Stimulated activated CD4-positive, alpha-beta T cell treated with anti-CD3 and anti-CD28 coated beads, Interleukin-2, amount 100 ng/mL, for 48 hours (primary cell): ENCODE measurements at regions not wholly inside any gene's neighbourhood (a gene's known extent, or its start where the extent isn't known, plus 50 kb on each side); places are given as distances from the start of the nearest gene placed in this dataset.

Experiments used
- DNase-seq, 2 donors: peaks; one replicate each; pipeline ENCODE4 v3.0.0-alpha.2; 2020

DNA sequence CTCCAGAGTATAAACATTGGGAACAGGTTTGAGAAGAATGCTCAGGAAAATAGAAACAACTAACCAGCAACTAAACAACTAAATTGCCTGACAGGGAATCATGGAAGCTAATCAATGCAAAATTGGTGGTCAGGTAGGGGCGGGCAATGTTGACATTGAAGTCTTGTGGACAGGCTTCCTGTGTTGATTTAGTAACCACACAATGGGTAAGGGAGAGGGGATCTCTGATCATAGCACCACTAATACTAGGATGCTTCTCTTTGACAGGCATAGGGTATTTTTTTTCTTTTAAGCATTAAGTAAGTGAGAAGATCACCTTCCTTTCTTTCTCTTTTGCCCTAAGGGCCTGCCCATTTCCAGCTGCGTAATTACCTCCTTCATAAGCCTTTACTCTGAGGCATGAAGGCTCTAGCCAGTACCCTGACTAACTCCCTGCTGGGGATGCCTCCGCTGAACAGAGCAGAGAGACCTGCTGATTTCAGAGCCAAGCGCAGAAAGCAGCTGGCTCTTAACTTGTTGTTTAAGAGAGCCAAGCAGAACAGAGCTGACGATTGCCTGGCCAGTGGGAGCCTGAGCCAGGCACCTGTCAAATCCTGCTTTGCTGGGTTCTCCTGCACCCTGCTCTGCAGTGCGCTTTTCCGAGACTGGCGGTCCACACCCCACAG lies 118.7 kb downstream of the BMP2 start:
- no peak for DNase-seq

DNA sequence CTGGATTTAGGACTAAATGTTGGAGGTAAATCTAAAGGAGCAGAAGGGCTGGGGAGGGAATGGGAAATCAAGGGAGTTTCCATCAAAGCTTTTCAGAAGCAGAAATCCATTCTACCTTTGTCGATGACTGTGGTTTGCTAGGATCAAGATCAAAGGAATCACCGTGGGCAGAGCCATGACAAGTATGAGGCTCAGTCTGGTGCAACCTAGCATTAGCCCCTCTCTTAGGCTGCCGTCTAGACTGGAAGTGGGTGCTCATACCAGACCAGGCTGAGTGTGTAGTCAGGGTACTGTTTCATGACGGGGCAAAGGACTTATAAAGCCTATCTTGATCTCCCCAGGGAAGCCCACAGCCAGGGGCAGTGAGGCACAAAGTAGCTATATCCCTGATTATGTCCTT lies 120.5 kb downstream of the BMP2 start:
- no peak for DNase-seq

DNA sequence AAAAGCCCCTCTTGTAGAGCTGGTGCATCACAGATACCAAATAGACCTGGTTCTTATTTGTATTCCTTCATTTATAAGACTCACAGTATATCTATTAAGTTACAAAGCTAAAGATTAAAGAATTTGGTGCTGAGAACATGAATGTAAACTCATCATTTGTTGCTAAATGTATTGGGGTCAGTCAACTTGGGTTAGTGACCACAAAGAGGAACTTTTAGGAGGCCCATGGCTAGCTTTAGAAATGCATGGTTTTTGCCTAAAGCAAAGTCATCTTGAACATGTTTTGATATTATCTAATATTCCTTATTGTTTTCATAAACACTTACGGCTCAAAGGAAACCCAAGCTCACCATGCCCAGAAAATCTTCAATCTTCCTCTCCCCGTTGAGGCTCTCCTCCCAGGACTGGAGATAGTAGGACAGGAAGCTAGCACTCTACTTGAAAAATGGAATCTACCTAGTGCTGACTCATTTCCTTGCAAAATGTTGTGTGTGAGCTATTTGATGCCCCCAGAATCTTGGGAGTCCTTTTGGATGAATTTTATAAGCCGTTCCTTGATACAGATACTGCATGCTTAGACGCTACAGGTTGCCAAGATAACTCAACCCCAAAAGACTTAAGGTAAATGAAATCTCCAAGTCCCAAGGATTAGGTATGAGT lies 121.4 kb downstream of the BMP2 start:
- no peak for DNase-seq

DNA sequence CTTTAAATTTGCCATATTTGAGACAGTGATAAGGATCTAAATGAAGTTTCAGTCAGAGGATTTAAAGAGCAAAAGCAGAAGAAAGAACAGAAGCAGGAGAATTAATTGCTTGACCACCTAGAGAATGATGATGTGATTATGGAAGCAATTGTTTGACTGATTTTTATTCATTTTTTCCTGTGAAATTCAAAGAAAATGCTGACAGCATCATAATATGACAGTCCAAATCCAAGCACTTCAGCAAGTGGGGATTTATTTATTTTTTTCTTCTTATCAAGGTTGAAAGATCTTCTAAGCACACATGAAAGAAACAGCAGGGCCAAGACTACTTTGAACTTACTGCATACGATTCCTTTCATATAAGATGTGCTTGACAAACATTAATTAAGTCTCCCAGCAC lies 125.2 kb downstream of the BMP2 start:
- DNase-seq, result no peak

DNA sequence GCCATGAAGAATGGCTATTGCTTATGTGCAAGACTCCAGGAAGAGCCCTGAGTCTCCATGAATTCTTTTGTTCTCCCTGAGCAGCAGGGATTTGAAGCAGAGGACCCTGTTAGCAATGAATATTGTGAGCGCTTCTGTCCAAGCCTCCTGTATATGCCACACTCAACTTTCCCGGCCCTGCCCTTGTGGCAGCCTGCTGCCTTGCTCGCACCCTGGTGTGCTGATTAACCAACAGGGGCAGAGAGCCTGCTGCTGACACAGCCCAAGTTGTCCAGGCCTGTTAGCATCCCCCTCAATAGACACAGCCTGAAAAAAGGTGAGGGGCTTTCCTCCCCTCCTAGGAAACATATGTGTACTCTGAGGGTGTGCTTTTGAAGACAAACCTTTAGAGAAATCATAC lies 131.4 kb downstream of the BMP2 start:
- DNase-seq, result no peak

DNA sequence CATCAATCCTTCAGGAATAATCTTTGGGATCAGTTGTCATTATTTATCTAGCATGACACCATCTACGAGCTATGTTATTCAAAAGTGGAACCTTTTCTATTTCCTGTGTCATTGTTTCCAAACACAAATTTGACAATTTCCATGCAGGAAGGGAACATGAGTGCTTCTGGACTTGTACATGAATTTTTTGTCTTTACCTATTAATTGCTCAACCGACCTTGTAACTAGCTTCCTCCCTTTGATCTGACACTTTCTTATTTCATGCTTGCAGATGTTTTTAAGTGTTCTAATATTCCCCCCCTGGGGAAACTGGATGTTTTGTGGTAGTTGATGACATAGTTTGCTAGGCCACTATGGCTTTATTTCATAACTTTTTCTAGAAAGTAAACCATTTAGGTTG lies 139.4 kb downstream of the BMP2 start:
- DNase-seq, result no peak

DNA sequence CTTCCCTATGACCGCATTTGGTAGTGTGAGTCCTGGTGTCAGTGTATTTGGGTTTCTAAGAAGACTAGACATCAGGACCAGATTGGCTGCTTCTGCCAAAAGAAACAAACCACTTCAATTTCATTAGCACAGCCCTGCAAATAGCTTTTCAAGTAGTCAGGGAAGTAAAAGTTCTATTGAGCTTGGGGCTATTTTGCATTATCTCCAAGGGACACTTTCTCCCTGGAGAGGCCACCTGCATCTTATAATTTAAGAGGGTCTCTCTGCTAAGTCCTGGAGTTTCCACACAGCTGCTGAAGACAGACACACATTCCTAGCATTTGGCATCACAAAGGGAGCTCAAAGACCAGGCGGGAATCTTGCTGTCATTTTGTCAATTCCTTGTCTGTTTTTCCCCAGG lies 141.2 kb downstream of the BMP2 start:
- no peak for DNase-seq

DNA sequence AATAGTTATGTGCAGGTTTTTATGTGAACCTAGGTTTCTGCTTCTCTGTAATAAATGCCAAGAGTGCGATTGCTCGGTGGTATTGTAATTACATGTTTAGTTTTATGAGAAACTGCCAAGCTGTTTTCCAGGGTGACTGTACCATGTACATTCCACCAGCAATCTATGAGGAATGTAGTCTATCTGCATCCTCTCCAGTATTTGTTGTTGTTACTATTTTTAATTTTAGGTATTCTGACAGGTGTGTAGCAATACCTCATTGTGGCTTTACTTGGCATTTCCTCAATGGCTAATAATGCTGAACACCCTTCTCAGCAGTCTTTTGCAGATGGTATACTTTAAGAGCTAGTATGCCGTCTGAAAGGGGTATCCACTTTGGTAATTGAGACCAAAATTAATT lies 142.1 kb downstream of the BMP2 start:
- DNase-seq, result no peak

DNA sequence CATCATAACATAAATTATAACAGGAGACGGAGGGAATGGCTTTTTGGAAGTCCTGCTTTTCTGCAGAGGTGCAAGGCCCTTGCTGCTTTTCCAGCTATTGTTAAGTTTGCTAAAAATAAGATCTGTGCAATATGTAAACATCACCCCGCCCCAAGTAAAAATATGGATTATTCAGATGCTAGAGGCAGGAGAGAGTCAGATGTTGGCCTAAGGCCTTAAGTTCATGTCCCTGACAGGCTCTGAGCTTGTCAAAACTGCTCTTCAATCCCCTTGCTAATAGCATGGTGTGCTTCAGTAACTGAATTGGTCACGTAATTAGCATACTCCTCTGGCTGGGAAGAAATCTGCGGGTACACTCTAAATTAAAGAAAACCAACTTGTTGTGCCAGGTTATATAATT lies 147.5 kb downstream of the BMP2 start:
- no peak for DNase-seq

DNA sequence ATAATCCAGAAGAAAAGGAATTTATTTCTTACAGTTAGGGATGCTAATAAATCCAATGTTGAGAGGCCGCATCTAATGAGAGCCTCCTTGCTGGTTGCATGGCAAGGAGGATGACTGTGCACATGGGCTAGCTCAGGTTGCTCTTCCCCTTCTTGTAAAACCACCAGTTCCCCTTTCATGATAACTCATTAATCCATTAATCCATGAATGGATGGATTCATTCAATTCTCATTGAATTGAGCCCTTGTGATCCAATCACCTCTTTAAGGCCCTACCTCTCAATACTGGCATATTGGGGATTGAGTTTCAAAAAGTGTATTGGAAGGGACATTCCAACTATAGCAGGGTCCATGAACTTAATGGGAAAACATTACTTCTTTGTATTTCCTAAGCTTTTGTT lies 149.5 kb downstream of the BMP2 start:
- DNase-seq, result no peak

DNA sequence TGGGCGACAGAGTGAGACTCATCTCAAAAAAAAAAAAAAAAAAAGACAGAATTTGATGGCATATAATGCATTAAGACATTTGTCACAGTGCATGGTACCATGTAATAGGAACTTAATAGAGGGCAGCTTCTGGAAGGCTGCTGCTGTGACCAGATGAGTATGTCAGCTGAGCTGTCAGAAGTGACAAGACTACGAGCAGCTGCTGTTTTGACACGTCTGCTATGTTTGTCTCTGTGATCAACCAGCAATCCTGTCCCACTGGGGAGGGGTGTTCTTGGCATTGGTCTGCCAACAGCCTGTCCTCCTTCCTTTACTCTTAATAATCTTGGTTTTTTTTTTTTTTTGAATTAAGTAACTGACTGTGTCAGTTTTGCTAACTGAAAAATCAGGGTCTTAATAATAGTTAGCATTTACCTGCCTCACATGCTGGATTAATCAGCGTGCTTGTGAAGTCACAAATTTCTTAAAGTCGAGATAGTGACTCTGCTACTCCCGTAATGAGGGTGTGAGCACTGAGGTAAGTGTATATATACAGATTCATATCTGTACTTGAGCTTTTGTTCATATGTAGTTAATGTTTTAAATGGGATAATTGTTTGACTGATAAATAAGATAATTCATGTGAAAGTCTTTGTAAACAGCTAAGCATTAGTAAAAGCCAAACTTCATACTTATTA lies 152.4 kb downstream of the BMP2 start:
- DNase-seq, result no peak

DNA sequence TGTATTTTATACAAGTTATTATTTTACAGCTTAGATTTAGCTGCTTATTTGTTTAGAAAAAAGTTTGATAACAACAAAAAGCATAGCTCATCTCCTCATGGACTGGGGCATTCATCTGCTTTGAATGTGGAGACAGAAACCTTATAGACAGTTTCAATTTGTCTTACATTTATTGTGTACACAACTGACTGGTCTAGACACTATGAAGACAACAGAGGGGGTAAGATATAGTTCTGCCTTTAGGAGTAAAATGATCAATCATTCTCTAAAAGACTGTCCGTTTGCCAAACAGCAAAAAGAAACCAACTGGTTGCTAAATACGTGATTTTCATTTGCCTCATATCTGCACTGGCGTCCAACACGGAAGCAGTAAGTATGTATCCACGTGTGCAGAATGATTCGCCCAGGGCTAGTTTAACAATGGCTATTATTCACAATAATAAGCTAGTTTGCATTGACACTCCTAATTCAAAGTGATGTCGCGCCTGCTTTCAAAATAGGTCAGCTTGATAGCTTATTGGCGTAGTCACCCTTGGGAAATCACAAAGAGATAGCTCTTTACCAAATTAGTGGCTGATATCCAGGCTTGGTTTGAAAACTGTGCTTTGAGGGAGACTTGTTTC lies 153.6 kb downstream of the BMP2 start:
- no peak for DNase-seq

DNA sequence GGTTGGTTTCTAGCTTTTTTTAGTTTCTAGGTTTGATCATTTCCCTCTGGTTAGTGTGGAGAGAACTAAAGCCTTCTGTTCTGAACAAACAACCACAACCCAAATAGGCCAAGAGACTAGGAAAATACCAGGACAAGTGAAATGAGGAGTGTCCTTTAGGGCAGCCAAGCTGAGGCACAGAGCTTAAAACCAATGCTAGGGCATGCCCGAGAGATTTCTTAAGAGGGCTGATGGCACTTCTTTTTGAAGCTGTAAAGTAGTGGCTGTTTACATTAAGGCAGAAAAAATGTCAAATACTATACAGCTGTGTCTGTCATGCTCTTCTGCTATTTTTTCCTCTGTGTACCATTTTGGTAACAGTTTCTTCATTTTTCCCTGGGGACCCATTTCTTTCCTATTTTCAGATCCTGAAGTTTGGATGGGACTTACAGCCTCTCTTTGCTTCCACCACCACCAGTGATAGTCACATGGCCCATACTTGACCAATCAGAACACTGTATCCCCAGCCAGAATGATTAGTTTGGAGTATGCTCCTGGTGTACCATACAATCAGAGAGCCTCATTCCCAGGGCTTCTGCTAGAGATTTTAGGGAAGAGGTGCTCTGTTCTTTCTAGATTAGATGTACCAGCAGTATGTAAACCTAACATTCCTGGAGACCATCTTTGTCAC lies 154.4 kb downstream of the BMP2 start:
- no peak for DNase-seq

DNA sequence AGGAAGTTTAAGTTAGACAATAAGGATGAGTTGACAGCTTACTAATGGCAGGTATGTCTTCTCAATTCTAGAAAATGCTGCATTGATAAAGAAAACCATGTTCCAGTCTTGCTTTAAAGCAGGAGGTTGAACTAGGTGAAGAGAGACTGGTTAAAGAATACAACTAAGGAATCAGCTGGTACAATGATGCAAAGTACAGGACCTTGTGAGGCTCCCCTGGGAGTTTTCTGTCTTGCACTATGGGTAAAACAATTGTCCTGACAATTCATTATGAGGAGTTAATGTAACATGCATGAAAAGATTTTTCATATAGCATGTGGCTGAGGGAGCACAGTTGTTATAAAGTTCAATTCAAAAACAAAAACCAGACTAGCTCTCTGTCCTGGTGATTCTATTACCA lies 157.2 kb downstream of the BMP2 start:
- DNase-seq, result no peak

DNA sequence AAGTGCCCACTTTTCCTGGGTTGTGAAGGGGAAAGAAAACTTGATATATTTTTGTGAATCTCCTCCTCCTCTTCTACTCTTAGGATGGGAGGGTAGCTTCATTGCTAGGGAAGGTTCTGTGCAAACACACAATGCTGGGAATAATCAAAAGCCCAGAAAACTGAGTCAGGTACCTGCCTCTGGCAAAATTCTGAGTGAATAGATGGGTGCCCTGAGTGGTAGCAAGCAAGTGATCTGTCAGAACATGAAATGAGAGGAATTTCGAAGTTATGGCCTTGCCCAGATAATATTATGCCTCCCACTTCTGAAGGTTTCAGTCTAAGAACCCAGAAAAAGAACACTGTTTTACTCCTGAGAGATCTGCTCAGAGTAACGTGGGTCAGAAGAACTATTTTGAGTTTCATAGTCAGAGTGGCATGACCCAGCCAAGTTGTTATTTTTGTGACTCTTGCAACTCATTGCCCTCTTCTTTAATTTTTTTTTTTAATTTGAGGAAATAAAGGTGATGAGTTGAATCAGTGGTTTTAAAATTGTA lies 158.3 kb downstream of the BMP2 start:
- DNase-seq, result no peak

DNA sequence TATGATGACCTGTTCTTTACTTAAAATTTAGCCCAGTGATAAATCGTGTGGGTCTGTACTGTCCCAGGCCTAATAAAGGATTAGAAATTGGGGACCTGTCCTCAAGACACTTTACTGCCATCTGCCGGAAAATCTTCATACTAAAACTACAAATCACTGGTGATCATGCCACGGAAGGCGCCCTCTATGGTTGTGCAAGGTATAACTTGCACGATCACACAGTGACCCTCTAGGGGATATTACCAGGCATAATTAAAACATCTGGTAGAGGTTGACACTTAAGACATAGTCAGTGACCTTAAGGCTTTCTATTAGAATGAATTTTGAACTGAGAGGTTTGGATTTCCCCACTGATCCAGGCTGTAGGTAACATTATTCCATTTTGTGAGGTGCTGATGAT lies 172.6 kb downstream of the BMP2 start:
- DNase-seq, result no peak

DNA sequence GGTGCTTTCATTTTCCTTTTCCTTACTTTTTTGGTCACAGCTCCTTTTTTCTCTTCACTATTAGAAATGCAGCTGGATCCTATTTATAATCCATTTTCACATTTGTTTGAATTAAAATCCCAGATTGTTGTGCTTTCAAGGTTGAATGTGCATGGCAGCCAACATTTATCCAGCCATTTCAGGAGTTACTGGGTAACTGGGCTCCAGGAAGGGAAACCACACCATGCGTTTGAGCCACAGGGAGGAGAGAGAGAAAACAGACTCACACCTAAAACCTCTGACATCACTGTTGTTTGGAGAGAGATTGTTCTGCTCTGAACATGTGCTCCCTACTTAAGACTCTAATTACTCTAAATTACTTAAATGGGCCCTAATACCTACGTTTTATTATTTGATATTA lies 173.4 kb downstream of the BMP2 start:
- no peak for DNase-seq

DNA sequence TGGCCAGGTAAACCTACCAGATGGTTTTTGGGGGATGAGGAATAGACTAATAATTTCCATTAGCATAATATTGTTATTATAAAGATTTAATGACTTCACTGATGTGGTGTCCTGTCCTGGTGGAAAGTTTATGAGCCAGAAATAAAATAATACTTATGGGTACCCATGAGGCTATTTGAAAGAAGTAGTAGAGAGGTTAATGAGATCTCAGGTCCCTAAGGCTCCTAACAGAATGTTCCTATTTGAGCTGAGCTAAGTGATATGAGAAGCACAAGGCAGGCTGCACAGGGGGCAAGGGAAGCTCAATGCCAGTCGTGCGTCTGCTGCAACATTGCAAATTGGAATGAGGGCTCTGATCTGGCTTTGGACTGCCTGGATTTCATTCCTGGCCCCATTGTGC lies 174.1 kb downstream of the BMP2 start:
- DNase-seq, result no peak

DNA sequence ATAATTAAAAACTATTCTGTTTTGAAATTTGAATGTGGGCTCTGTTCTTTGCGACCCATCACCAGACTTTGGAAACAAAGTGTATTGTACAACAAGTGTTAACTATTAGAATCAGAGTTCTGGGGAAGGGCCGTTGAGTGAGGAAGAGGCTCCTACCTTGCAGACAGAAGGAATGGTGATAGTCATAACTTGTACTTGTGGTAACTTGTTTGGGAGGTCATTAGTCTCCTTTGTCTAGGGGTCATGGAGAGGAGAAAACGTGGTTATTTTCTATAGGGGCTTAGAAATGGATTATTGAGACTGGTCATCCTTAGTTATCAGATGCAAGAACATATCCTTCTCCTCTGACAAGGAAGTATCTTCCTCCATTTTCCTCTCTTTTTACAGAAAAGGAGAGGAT lies 174.8 kb downstream of the BMP2 start:
- DNase-seq, result no peak

DNA sequence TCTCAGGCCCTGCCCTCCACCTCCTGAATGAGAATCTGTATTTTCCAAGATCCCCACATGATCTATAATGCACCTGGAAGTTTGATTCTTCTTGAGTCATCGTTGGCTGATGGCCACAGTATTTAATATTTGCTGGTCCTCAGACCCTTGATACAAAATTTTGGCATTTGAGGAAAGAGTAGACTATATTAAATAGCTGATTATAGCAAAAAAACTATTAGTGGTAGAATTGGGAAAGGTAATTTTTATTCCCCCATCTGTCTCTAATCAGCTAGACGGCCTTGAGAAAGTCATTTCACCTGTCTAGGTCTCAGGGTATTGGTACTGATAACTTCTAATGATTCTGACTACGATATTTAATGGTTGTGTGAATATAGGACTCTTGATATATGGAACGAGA lies 176.8 kb downstream of the BMP2 start:
- DNase-seq, result no peak

DNA sequence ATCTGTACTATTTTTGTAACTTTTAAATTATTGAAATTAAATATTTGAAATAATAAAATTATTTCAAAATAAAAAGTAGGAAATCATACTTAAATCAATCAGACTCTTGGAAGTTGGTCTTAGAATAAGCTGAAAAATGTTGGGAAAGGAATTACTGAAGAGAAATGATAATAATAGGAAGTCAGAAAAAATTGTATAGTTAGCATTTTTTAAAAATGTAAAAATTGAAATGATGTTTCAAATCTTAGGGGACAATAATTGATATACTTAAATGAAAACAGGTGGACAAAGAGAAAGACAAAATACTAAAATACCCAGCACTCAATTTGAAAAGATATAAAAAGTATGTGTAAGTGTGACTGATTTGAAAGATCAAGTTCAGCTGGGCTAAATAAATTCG lies 186.1 kb downstream of the BMP2 start:
- no peak for DNase-seq

DNA sequence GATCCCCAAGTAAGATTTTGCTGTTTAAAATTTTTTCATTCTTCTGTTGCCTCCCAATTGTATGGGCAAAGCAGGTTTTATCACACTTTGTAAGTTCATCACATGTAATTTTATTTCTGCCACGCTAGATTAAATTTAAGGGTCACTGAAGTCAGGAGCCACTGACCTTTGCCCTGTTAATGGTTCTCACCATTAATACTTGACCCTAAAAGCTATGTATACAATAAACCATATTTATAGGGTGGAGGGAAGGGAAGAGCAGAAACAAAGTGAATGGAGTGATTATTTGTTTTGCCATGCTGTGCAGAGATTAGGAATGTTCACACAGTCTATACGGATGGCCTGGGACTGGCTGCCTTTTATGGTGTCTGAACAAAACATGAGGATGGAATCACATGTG lies 186.7 kb downstream of the BMP2 start:
- DNase-seq, result no peak

DNA sequence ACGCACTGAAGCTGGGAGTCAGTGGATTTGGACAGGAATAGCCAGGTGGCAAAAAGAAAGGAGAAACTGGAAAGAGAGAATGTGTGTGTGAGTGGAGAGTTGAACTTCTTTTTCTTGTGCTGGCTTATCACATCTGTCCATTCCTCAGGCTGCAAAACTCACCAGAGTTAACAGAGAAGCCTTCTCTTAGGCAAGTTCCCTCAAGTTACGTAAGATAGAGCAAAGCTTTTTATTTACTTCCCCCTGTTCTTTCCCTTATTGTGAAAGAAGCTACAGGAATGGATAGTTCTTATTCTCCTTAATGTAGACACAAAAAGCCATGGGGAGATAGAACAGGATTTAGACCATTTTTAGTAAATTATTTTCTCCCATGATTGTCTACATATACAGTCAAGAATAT lies 188.6 kb downstream of the BMP2 start:
- no peak for DNase-seq
